IgD-negative memory B cell (primary cell): ENCODE measurements at regions not wholly inside any gene's neighbourhood (a gene's known extent, or its start where the extent isn't known, plus 50 kb on each side); places are given as distances from the start of the nearest gene placed in this dataset.
"Not testable (repeated sequence)": the region's sequence is repeated elsewhere in the genome, so short reads cannot be mapped to it uniquely, and the experiment has no call there.

Source experiments
- H3K27ac Mint-ChIP-seq, 3 donors: one replicate each; pipeline ENCODE4 v1.8.0; 2020 to 2022; ENCODE audit warnings: mild to moderate bottlenecking in 3 of 3, mixed read lengths in 3 of 3, moderate library complexity in 1 of 3
- H3K27me3 Mint-ChIP-seq: one replicate; pipeline ENCODE4 v1.8.0; 2021; ENCODE audit warnings: mixed read lengths
- H3K36me3 Mint-ChIP-seq: one replicate; pipeline ENCODE4 v1.8.0; 2020; ENCODE audit warnings: mild to moderate bottlenecking, mixed read lengths
- H3K4me1 Mint-ChIP-seq, 3 donors: one replicate each; pipeline ENCODE4 v1.8.0; 2020 to 2022; ENCODE audit warnings: mixed read lengths in 3 of 3, mild to moderate bottlenecking in 1 of 3
- H3K4me3 Mint-ChIP-seq, 4 donors: one replicate each; pipeline ENCODE4 v1.8.0; 2020 to 2022; ENCODE audit warnings: mild to moderate bottlenecking in 4 of 4, mixed read lengths in 4 of 4, moderate library complexity in 3 of 4
- H3K9me3 Mint-ChIP-seq, 3 donors: one replicate each; pipeline ENCODE4 v1.8.0; 2020 to 2021; ENCODE audit warnings: mixed read lengths in 3 of 3, mild to moderate bottlenecking in 1 of 3

GRCh38 chr6:85948481-85948880, 305.8 kb upstream of the SYNCRIP start:
- H3K4me3 Mint-ChIP-seq: no peak overlapping the region
- H3K27ac Mint-ChIP-seq: no peak overlapping the region
- H3K36me3 Mint-ChIP-seq: no peaks in the 10 kb centered on the region

DNA sequence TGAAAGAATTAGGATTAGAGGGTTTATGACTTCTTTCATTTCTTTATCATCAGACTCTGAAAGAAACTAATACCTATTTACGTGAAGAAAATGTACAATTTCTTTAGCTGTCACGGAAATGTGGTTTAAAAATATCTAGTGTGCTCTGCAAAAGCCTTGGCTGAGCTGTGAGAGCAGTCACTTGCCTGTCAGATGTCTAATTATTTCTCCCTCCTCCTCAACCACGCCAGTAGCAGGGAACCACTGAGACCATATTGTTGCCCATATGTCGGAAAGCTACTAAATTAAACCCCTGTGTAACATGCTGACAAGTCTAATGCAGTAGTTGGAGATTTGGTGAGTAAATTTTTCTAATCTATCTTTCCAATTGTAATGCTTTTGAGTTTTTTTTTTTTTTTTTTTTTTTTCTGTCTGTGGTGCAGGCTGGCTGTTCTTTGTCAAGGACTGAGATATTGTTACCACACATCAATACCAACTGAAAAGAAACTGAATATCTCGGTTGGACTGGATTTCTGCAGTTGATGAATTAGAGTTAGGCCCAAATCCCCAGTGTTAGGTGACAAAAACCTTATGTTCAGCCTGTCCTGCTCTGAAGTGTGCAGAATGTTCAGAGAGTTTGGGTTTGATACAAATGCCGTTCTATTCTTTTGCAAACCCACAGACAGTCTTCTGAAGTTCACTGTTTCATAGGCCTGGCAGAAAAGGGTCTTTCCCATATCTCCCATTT, 302.9 kb upstream of the SYNCRIP start:
- no peaks in the 10 kb centered on the region for H3K4me1 Mint-ChIP-seq
- no peak overlapping the region for H3K4me3 Mint-ChIP-seq
- H3K27ac Mint-ChIP-seq: no peak overlapping the region
- H3K9me3 Mint-ChIP-seq: peaks cover 1 to 6% (median 3%) of the 10 kb centered on the region in 3 donors
- no peaks in the 10 kb centered on the region for H3K36me3 Mint-ChIP-seq
- H3K27me3 Mint-ChIP-seq: no peaks in the 10 kb centered on the region

More at GRCh38 chr6:85948481-85948880, 305.8 kb upstream of the SYNCRIP start:
- Mint-ChIP-seq H3K27me3 (no peaks in the 10 kb centered on the region), H3K4me1 (no peaks in the 10 kb centered on the region), H3K9me3 (peaks cover 1 to 13% (median 4%) of the 10 kb centered on the region in 3 donors)

DNA sequence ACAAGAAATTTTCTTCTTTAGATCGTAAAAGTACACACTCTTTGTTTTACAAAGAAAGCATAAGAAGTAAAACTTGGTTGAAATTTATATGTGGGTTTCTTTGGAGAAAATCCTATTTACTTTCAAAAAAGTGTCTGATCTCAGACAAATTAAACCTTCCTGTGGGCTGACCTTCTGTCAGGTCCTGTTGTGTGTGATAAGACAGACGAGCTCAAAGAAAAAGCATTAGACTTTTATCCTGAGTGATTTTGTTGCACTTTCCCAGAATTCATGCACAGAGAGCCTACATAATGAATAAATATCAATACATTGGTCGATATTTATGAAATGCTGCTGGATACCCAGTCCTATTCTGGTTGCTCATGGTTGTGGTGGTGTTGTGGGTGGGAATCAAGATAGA, 302.1 kb upstream of the SYNCRIP start:
- no peaks in the 10 kb centered on the region for H3K27me3 Mint-ChIP-seq

GRCh38 chr6:85942844-85943243, 300.2 kb upstream of the SYNCRIP start:
- no peaks in the 10 kb centered on the region for H3K36me3 Mint-ChIP-seq
- no peaks in the 10 kb centered on the region for H3K27me3 Mint-ChIP-seq
- H3K27ac Mint-ChIP-seq: no peak overlapping the region
- peaks cover 0 to 3% (median under 1%) of the 10 kb centered on the region in 3 donors for H3K9me3 Mint-ChIP-seq
- no peaks in the 10 kb centered on the region for H3K4me1 Mint-ChIP-seq
- H3K4me3 Mint-ChIP-seq: no peak overlapping the region

More for the DNA sequence above, 302.1 kb upstream of the SYNCRIP start:
- Mint-ChIP-seq H3K36me3 (no peaks in the 10 kb centered on the region), H3K4me1 (no peaks in the 10 kb centered on the region), H3K4me3 (no peak overlapping the region), H3K9me3 (peaks cover 0 to 1% (median 0%) of the 10 kb centered on the region in 3 donors), H3K27ac (no peak overlapping the region)

GRCh38 chr6:85936916-85937315, 294.2 kb upstream of the SYNCRIP start:
- H3K27ac Mint-ChIP-seq: no peak overlapping the region
- peaks cover 6 to 16% (median 6%) of the 10 kb centered on the region in 3 donors for H3K9me3 Mint-ChIP-seq
- H3K27me3 Mint-ChIP-seq: no peaks in the 10 kb centered on the region
- H3K4me3 Mint-ChIP-seq: no peak overlapping the region
- H3K4me1 Mint-ChIP-seq: no peaks in the 10 kb centered on the region
- H3K36me3 Mint-ChIP-seq: peaks cover 2% of the 10 kb centered on the region

GRCh38 chr6:85923013-85923430, 280.3 kb upstream of the SYNCRIP start:
- Mint-ChIP-seq H3K4me3 (no peak overlapping the region), H3K4me1 (no peaks in the 10 kb centered on the region), H3K9me3 (peaks cover 0 to 3% (median 2%) of the 10 kb centered on the region in 3 donors), H3K27me3 (no peaks in the 10 kb centered on the region), H3K36me3 (no peaks in the 10 kb centered on the region), H3K27ac (no peak overlapping the region)

DNA sequence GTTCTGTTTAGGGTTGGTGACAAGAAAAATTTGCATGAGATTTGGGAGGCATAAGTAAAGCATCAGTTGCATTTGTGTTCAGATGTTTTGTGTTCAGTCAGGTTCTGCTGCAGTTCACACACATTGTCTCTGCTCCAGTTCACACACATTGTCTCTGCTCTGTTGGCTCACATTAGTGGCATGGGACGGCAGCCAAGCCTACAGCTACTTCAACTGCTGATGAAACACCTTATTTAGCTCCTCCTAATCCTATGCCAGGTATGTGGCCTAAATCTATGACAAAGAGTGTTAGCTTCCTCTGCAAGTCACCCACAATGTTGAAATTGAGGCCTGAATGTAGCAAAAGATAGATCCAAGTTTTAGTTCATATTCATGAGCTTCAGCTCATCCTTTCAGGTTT, 278.1 kb upstream of the SYNCRIP start:
- H3K27ac Mint-ChIP-seq: no peak overlapping the region
- no peak overlapping the region for H3K4me3 Mint-ChIP-seq
- no peaks in the 10 kb centered on the region for H3K36me3 Mint-ChIP-seq
- no peaks in the 10 kb centered on the region for H3K4me1 Mint-ChIP-seq
- no peaks in the 10 kb centered on the region for H3K27me3 Mint-ChIP-seq
- no peaks in the 10 kb centered on the region for H3K9me3 Mint-ChIP-seq

DNA sequence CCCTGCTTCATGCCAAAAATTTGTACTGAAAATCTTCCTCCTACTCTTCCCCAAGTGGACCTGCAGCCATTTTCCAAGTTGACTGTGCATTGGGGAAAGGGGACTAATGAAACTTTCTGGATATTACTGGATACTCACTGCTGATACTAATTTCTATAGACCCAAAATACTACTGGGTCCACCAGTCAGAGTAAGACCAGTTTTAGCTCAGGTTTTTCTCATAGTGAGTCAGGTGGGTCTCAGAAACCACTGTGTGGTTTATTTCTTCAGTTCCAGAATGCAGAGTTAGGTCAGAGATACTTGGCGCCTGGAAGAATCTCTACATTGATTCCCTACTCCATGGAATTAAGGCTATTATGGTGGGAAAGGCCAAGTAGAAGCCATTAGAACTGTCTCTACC, 274.8 kb upstream of the SYNCRIP start:
- H3K36me3 Mint-ChIP-seq: no peaks in the 10 kb centered on the region
- H3K27me3 Mint-ChIP-seq: peaks cover 2% of the 10 kb centered on the region
- no peaks in the 10 kb centered on the region for H3K9me3 Mint-ChIP-seq
- H3K4me3 Mint-ChIP-seq: no peak overlapping the region
- no peaks in the 10 kb centered on the region for H3K4me1 Mint-ChIP-seq
- no peak overlapping the region for H3K27ac Mint-ChIP-seq

DNA sequence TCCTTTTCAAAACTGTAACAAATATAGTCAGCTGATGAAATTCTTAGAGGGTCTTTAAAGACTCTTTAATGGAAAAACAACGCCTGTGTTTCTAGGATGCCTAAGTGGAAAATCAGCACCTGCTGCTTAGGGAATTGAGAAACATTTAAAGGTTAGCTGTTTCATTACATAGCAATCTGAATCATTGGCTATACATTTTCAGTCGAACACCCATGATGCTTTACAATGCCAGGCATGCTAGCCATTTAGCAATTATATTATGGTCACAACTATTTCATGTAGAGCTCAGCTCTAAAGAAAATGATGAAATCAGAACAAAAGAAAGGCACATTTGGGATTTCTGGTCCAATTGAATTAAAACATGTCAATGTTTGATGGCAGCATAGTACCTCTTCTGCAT, 270.3 kb upstream of the SYNCRIP start:
- H3K4me3 Mint-ChIP-seq: no peak overlapping the region
- peaks cover 3% of the 10 kb centered on the region for H3K27me3 Mint-ChIP-seq
- H3K9me3 Mint-ChIP-seq: no peaks in the 10 kb centered on the region
- H3K36me3 Mint-ChIP-seq: peaks cover 1% of the 10 kb centered on the region
- no peak overlapping the region for H3K27ac Mint-ChIP-seq
- H3K4me1 Mint-ChIP-seq: no peaks in the 10 kb centered on the region

GRCh38 chr6:85912582-85912981, 269.9 kb upstream of the SYNCRIP start:
- Mint-ChIP-seq H3K27ac (no peak overlapping the region), H3K9me3 (peaks cover 0 to 1% (median 0%) of the 10 kb centered on the region in 3 donors), H3K4me3 (no peak overlapping the region), H3K36me3 (peaks cover 1% of the 10 kb centered on the region), H3K4me1 (no peaks in the 10 kb centered on the region), H3K27me3 (peaks cover 3% of the 10 kb centered on the region)

GRCh38 chr6:85911067-85911466, 268.4 kb upstream of the SYNCRIP start:
- H3K4me1 Mint-ChIP-seq: no peaks in the 10 kb centered on the region
- no peak overlapping the region for H3K4me3 Mint-ChIP-seq
- peaks cover 0 to 5% (median 0%) of the 10 kb centered on the region in 3 donors for H3K9me3 Mint-ChIP-seq
- H3K27ac Mint-ChIP-seq: no peak overlapping the region
- peaks cover 3% of the 10 kb centered on the region for H3K27me3 Mint-ChIP-seq
- peaks cover 1% of the 10 kb centered on the region for H3K36me3 Mint-ChIP-seq

GRCh38 chr6:85908120-85908519, 265.4 kb upstream of the SYNCRIP start:
- H3K36me3 Mint-ChIP-seq, H3K4me3 Mint-ChIP-seq, H3K9me3 Mint-ChIP-seq, H3K4me1 Mint-ChIP-seq, H3K27ac Mint-ChIP-seq, H3K27me3 Mint-ChIP-seq: not testable (repeated sequence)

- Mint-ChIP-seq H3K27me3 (no peaks in the 10 kb centered on the region), H3K9me3 (peaks cover 5 to 8% (median 8%) of the 10 kb centered on the region in 3 donors), H3K4me3 (no peak overlapping the region), H3K36me3 (no peaks in the 10 kb centered on the region), H3K4me1 (no peaks in the 10 kb centered on the region), H3K27ac (no peak overlapping the region)
These were observed 249.7 kb upstream of the SYNCRIP start for GRCh38 chr6:85892346-85892745.

DNA sequence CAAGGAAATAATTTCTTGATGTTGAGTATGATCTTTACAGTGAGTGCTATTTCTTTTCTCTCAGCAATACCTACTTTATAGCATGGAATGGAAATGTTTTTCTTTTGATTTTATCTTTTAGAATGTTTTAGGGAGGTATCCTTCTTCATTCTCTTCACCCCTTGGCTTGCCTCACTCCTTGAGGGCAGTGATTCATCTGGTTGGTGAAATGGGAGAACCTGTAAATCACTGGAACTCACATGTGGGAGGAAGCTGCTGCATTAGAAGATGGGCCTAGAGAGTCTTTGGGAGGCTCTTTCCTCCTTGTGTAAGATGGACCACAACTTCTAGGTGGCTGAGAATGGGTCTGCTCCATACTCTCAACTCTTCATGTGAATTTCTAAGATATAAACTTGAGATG, 244.8 kb upstream of the SYNCRIP start:
- H3K36me3 Mint-ChIP-seq: no peaks in the 10 kb centered on the region

GRCh38 chr6:85868685-85869084, 226.0 kb upstream of the SYNCRIP start:
- Mint-ChIP-seq H3K27me3 (no peaks in the 10 kb centered on the region), H3K36me3 (no peaks in the 10 kb centered on the region), H3K4me3 (no peak overlapping the region), H3K4me1 (no peaks in the 10 kb centered on the region), H3K27ac (no peak overlapping the region), H3K9me3 (peaks cover 0 to 5% (median 2%) of the 10 kb centered on the region in 3 donors)

More for the DNA sequence above, 244.8 kb upstream of the SYNCRIP start:
- Mint-ChIP-seq H3K9me3 (peaks cover 3 to 8% (median 4%) of the 10 kb centered on the region in 3 donors), H3K27me3 (no peaks in the 10 kb centered on the region), H3K4me3 (no peak overlapping the region), H3K27ac (no peak overlapping the region), H3K4me1 (no peaks in the 10 kb centered on the region)

DNA sequence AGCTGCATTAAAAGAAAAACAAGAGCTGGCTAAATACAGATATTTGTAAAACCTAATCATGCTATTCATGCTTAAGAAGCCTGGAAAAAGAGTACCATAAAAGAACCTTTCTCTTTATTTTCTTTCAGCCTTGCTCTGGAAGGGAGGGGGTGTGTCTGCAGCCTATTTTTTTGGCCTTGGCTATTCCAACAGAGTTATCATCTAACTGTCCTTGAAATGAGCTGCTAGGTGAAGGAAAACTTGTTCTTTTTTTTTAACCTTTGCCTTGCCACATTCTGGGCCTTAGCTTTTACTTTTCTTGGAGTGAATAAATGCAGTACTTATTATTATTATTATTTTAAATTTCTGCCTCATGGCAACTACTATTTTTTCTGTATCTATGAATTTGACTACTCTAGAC, 224.9 kb upstream of the SYNCRIP start:
- Mint-ChIP-seq H3K4me3 (no peak overlapping the region), H3K27me3 (no peaks in the 10 kb centered on the region), H3K9me3 (no peaks in the 10 kb centered on the region), H3K4me1 (no peaks in the 10 kb centered on the region), H3K36me3 (no peaks in the 10 kb centered on the region), H3K27ac (no peak overlapping the region)
